ENCODE measurements at regions not wholly inside any gene's neighbourhood (a gene's known extent, or its start where the extent isn't known, plus 50 kb on each side); places are given as distances from the start of the nearest gene placed in this dataset.

DNA sequence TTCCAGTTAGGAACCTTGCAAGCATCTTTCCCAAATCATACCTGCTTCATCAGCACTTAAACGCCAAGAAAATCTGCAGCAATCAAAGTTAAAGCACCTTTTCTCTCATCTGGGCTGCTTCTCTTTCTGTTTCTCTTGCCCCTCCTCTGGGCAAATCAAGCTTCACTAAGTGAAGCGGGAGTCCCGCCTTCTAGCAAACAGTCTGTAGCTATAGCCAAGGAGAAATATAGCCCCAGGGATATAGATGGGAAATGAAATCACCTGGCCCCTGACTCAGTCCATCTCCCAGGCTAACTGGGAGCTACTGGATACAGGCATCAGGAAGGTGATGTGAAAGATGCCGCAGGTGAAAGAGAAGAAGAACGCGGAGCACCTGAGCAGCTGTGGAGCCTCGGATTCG, 481.9 kb downstream of the C6orf118 start:
- no peak overlapping the region for H3K4me3 ChIP-seq (ENCODE audit: low read depth in 1 of 2, low read length in 2 of 2)
- no peaks in the 10 kb centered on the region for H3K27me3 ChIP-seq (ENCODE audit: control insufficient read depth in 1 of 2, insufficient read depth in 2 of 2, low read length in 2 of 2)
- H3K9ac ChIP-seq (ENCODE audit: low read depth in 1 of 2, low read length in 2 of 2), result no peak overlapping the region
- H3K36me3 ChIP-seq (ENCODE audit: control insufficient read depth in 1 of 2, insufficient read depth in 2 of 2, low read length in 2 of 2), result no peaks in the 10 kb centered on the region
- peaks cover 15 to 18% of the 10 kb centered on the region in 2 donors for H3K9me3 ChIP-seq (ENCODE audit: control insufficient read depth in 1 of 2, low read length in 2 of 2)
- H3K27ac ChIP-seq (ENCODE audit: low read depth, low read length), result no peak overlapping the region
- no peaks in the 10 kb centered on the region for H3K4me1 ChIP-seq (ENCODE audit: control insufficient read depth in 1 of 2, insufficient read depth in 2 of 2, low read length in 2 of 2)

DNA sequence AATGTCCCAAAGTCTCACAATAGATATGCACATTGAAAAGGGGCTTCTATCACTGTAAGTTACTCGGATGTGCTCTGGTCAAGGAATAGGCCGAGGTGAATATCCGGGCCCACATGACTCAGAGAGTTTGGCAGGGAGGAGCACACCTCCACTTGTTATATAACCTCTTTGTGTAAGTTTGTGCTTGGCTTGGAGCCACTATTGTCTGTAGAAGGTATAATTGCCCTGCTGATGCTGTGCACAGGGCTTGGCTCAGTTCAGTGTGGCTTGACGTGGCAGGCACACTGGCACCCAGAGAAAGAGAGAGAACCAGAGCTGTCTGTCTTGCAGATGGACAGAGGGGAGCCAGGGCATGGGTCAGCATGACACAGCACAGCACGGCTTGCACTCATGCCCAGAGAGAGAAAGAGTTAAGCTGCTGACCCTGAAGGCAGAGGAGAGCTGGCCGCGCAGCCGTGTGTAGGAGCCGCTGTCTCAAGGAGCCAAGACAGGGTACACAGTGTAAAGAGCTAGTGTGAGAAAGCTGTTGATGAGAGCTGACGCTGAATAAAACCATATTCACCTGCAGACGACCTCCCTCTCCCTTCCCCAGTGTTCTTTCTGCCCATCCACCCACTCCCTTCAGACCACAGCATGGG, 482.5 kb downstream of the C6orf118 start:
- H3K9ac ChIP-seq (ENCODE audit: low read depth in 1 of 2, low read length in 2 of 2), result no peak overlapping the region
- H3K36me3 ChIP-seq (ENCODE audit: control insufficient read depth in 1 of 2, insufficient read depth in 2 of 2, low read length in 2 of 2), result no peaks in the 10 kb centered on the region
- H3K4me3 ChIP-seq (ENCODE audit: low read depth in 1 of 2, low read length in 2 of 2), result no peak overlapping the region

DNA sequence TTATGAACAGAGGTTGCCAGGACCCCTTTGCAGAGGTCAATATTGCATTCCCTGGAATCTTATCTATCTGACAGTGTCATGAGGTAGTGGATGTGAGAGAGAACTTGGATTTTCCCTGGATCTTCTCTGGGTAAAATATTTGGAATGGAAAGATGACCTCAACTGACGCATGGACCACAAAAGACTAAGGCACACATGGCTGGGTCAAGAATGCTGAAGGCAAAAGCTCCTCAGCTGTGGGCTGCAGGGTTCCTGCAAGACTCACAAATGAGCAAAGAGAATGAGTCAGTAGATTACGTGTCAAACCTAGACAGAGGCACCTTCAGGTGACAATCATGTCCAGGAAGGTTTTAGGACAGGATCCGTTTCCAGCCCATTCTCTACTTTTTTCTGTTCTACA, 484.0 kb downstream of the C6orf118 start:
- H3K4me1 ChIP-seq (ENCODE audit: control insufficient read depth in 1 of 2, insufficient read depth in 2 of 2, low read length in 2 of 2), result no peaks in the 10 kb centered on the region
- peaks cover 10 to 18% of the 10 kb centered on the region in 2 donors for H3K9me3 ChIP-seq (ENCODE audit: control insufficient read depth in 1 of 2, low read length in 2 of 2)
- H3K4me3 ChIP-seq (ENCODE audit: low read depth in 1 of 2, low read length in 2 of 2), result no peak overlapping the region
- no peaks in the 10 kb centered on the region for H3K27me3 ChIP-seq (ENCODE audit: control insufficient read depth in 1 of 2, insufficient read depth in 2 of 2, low read length in 2 of 2)
- H3K36me3 ChIP-seq (ENCODE audit: control insufficient read depth in 1 of 2, insufficient read depth in 2 of 2, low read length in 2 of 2), result no peaks in the 10 kb centered on the region
- no peak overlapping the region for H3K27ac ChIP-seq (ENCODE audit: low read depth, low read length)
- H3K9ac ChIP-seq (ENCODE audit: low read depth in 1 of 2, low read length in 2 of 2), result no peak overlapping the region

More for the DNA sequence above, 482.5 kb downstream of the C6orf118 start:
- Histone ChIP-seq H3K4me1 (ENCODE audit: control insufficient read depth in 1 of 2, insufficient read depth in 2 of 2, low read length in 2 of 2) (no peaks in the 10 kb centered on the region), H3K9me3 (ENCODE audit: control insufficient read depth in 1 of 2, low read length in 2 of 2) (peaks cover 10 to 18% of the 10 kb centered on the region in 2 donors), H3K27ac (ENCODE audit: low read depth, low read length) (no peak overlapping the region), H3K27me3 (ENCODE audit: control insufficient read depth in 1 of 2, insufficient read depth in 2 of 2, low read length in 2 of 2) (no peaks in the 10 kb centered on the region)

DNA sequence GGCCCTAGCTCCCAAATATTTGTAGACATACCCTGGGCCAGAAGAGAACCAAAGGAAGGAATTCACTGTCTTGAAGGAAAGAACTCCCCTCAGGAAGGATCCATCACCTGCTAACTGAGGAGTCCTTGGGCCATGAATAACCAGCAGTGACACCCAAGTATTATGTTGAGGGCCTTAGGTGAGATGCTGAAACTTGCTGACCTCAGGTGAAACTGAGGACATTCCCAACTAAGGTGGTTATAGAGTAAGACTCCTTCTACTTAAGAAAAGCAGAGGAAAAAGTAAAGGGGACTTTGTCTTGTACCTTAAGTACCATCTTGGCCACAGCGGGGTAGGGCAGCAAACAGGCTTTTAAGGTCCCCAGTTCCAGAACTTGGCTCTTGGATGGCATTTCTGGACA, 491.7 kb downstream of the C6orf118 start:
- no peak overlapping the region for H3K27ac ChIP-seq (ENCODE audit: low read depth, low read length)
- H3K27me3 ChIP-seq (ENCODE audit: control insufficient read depth in 1 of 2, insufficient read depth in 2 of 2, low read length in 2 of 2), result no peaks in the 10 kb centered on the region
- no peak overlapping the region for H3K9ac ChIP-seq (ENCODE audit: low read depth in 1 of 2, low read length in 2 of 2)
- H3K4me1 ChIP-seq (ENCODE audit: control insufficient read depth in 1 of 2, insufficient read depth in 2 of 2, low read length in 2 of 2), result no peaks in the 10 kb centered on the region
- H3K9me3 ChIP-seq (ENCODE audit: control insufficient read depth in 1 of 2, low read length in 2 of 2), result peaks cover 8 to 10% of the 10 kb centered on the region in 2 donors
- no peak overlapping the region for H3K4me3 ChIP-seq (ENCODE audit: low read depth in 1 of 2, low read length in 2 of 2)
- no peaks in the 10 kb centered on the region for H3K36me3 ChIP-seq (ENCODE audit: control insufficient read depth in 1 of 2, insufficient read depth in 2 of 2, low read length in 2 of 2)

DNA sequence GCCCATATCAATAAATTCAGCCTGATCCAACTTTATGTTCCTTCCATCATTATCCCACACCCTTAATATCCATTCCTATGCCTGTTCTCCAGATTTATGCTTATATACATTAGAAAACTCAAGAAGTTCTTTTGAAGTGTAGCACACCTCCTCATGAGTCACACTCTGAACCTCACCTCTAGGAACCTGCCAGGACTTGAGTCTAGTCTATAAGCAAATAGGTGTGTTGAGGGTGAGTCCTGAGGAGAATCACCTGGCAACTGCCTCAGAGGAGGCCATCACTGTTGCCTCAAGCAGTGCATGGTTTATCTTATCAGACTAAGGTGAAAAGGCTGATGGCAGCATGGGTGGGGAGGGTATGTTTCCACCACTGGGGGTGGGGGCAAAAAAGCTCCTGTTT, 496.7 kb downstream of the C6orf118 start:
- Histone ChIP-seq H3K36me3 (ENCODE audit: control insufficient read depth in 1 of 2, insufficient read depth in 2 of 2, low read length in 2 of 2) (no peaks in the 10 kb centered on the region), H3K9me3 (ENCODE audit: control insufficient read depth in 1 of 2, low read length in 2 of 2) (peaks cover 8 to 22% of the 10 kb centered on the region in 2 donors), H3K4me3 (ENCODE audit: low read depth in 1 of 2, low read length in 2 of 2) (no peak overlapping the region), H3K9ac (ENCODE audit: low read depth in 1 of 2, low read length in 2 of 2) (no peak overlapping the region), H3K4me1 (ENCODE audit: control insufficient read depth in 1 of 2, insufficient read depth in 2 of 2, low read length in 2 of 2) (no peaks in the 10 kb centered on the region), H3K27me3 (ENCODE audit: control insufficient read depth in 1 of 2, insufficient read depth in 2 of 2, low read length in 2 of 2) (no peaks in the 10 kb centered on the region), H3K27ac (ENCODE audit: low read depth, low read length) (no peak overlapping the region)

DNA sequence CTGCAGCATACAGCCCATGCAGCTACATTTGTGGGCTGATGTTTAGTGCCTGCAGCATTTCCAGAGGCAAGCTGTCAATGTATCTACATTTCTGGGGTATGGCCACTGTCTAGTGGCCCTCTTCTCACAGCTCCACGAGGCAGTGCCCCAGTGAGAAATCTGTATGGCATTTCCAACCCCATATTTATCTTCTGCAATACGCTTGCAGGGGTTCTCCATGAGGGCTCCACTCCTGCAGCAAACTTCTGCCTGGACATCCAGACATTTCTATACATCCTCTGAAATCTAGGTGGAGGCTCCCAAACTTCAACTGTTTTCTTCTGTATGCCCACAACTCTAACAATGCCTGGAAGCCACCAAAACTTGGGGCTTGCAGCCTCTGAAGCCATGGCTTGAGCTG, 502.3 kb downstream of the C6orf118 start:
- H3K27me3 ChIP-seq (ENCODE audit: control insufficient read depth in 1 of 2, insufficient read depth in 2 of 2, low read length in 2 of 2), result no peaks in the 10 kb centered on the region
- peaks cover 6 to 25% of the 10 kb centered on the region in 2 donors for H3K9me3 ChIP-seq (ENCODE audit: control insufficient read depth in 1 of 2, low read length in 2 of 2)
- H3K4me3 ChIP-seq (ENCODE audit: low read depth in 1 of 2, low read length in 2 of 2), result no peak overlapping the region
- H3K9ac ChIP-seq (ENCODE audit: low read depth in 1 of 2, low read length in 2 of 2), result no peak overlapping the region
- no peaks in the 10 kb centered on the region for H3K36me3 ChIP-seq (ENCODE audit: control insufficient read depth in 1 of 2, insufficient read depth in 2 of 2, low read length in 2 of 2)
- no peaks in the 10 kb centered on the region for H3K4me1 ChIP-seq (ENCODE audit: control insufficient read depth in 1 of 2, insufficient read depth in 2 of 2, low read length in 2 of 2)
- H3K27ac ChIP-seq (ENCODE audit: low read depth, low read length), result no peak overlapping the region

DNA sequence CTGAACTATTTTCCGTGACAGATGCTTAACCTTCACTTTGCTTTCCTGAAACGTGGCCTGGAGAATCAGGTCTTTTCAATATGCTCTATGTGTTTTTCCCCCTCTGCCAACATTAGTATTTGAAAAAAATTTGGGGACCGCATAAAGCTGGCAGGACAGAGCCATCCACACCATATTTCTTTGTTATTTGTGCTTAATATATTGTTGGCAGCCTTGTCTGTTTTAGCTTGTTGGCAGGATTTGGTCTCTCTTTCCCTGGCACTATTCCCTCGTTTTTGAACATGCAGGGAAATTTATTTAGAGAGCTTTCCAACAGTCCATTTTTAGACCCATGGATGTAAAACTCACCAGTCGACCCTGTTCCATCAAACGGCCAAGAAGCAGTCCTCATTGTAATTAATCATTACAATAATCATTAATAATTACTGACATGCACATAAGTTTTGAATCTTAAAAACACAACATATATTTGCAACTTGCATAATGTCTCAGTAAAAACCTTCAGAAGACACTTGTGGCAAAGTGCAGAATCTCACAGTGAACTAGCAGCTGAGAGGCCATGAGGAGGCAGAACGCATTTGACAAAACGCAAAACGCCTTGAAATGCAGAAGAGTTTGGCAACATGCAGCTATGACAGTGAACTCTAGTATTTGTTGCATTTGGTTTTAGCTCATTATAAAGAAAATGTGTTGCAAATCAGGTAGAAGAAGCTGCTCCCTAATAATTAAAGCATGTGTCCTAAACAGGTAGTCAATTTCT, 514.2 kb downstream of the C6orf118 start:
- Histone ChIP-seq H3K27me3 (ENCODE audit: control insufficient read depth in 1 of 2, insufficient read depth in 2 of 2, low read length in 2 of 2) (no peaks in the 10 kb centered on the region), H3K9me3 (ENCODE audit: control insufficient read depth in 1 of 2, low read length in 2 of 2) (peaks cover 10 to 16% of the 10 kb centered on the region in 2 donors), H3K9ac (ENCODE audit: low read depth in 1 of 2, low read length in 2 of 2) (no peak overlapping the region), H3K4me1 (ENCODE audit: control insufficient read depth in 1 of 2, insufficient read depth in 2 of 2, low read length in 2 of 2) (no peaks in the 10 kb centered on the region), H3K36me3 (ENCODE audit: control insufficient read depth in 1 of 2, insufficient read depth in 2 of 2, low read length in 2 of 2) (no peaks in the 10 kb centered on the region), H3K4me3 (ENCODE audit: low read depth in 1 of 2, low read length in 2 of 2) (no peak overlapping the region), H3K27ac (ENCODE audit: low read depth, low read length) (no peak overlapping the region)

DNA sequence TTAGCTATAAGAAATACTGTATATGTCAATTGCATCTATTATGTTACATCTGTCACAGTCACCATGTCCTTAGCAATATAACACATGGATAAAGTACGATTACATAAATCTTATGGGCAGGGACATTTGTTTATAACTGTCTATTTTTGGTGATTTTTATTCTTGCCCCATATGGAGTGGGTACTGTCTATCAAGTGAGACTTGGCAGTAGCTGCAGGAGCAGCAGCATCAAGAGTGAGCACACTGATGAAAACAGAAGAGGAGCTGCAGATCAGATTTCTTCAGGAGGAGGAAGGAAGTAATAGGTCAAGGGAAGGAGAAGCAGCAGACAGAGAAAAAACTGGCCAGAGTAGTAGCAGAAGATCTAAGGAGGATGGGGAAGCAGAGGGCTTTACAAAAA, 516.7 kb downstream of the C6orf118 start:
- peaks cover 10 to 17% of the 10 kb centered on the region in 2 donors for H3K9me3 ChIP-seq (ENCODE audit: control insufficient read depth in 1 of 2, low read length in 2 of 2)
- no peak overlapping the region for H3K27ac ChIP-seq (ENCODE audit: low read depth, low read length)
- H3K27me3 ChIP-seq (ENCODE audit: control insufficient read depth in 1 of 2, insufficient read depth in 2 of 2, low read length in 2 of 2), result no peaks in the 10 kb centered on the region
- no peaks in the 10 kb centered on the region for H3K36me3 ChIP-seq (ENCODE audit: control insufficient read depth in 1 of 2, insufficient read depth in 2 of 2, low read length in 2 of 2)
- no peak overlapping the region for H3K9ac ChIP-seq (ENCODE audit: low read depth in 1 of 2, low read length in 2 of 2)
- H3K4me1 ChIP-seq (ENCODE audit: control insufficient read depth in 1 of 2, insufficient read depth in 2 of 2, low read length in 2 of 2), result no peaks in the 10 kb centered on the region
- no peak overlapping the region for H3K4me3 ChIP-seq (ENCODE audit: low read depth in 1 of 2, low read length in 2 of 2)

DNA sequence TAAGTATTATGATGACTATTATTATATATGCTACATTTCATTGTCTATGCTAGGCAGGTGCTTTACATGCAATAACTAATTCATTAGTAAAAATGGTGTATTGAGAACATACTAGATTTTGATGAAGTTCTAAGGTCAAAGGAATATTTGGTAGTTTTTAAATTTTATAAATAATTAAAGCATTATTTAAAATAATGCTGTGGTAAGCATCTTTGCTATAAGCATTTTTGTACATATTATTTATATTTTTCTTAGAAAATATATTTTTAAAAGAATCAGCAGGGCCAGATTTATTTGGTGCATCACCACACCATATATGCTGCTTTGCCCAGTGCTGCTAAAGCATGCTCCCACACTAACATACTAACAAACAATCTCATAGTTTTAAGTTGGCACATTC, 517.9 kb downstream of the C6orf118 start:
- H3K9me3 ChIP-seq (ENCODE audit: control insufficient read depth in 1 of 2, low read length in 2 of 2), result peaks cover 6 to 17% of the 10 kb centered on the region in 2 donors
- H3K27me3 ChIP-seq (ENCODE audit: control insufficient read depth in 1 of 2, insufficient read depth in 2 of 2, low read length in 2 of 2), result no peaks in the 10 kb centered on the region
- no peak overlapping the region for H3K27ac ChIP-seq (ENCODE audit: low read depth, low read length)
- no peak overlapping the region for H3K9ac ChIP-seq (ENCODE audit: low read depth in 1 of 2, low read length in 2 of 2)
- H3K4me3 ChIP-seq (ENCODE audit: low read depth in 1 of 2, low read length in 2 of 2), result no peak overlapping the region
- no peaks in the 10 kb centered on the region for H3K4me1 ChIP-seq (ENCODE audit: control insufficient read depth in 1 of 2, insufficient read depth in 2 of 2, low read length in 2 of 2)
- H3K36me3 ChIP-seq (ENCODE audit: control insufficient read depth in 1 of 2, insufficient read depth in 2 of 2, low read length in 2 of 2), result no peaks in the 10 kb centered on the region

DNA sequence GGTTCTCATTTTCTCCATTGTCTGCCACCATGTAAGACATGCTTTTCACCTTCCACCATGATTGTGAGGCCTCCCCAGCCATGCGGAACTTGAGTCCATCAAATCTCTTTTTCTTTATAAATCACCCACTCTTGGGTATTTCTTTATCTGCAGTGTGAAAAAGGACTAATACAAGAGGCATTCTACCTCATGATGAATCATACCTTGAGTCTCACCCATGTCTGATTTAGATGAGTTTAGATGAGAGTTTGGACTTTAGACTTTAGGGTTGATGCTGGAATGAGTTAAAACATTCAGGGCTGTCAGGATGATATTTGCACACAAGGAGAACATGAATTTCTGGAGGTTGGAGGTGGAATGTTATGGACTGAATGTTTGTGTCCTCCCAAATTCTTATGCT, 545.6 kb downstream of the C6orf118 start:
- Histone ChIP-seq H3K9ac (ENCODE audit: low read depth in 1 of 2, low read length in 2 of 2) (no peak overlapping the region), H3K27me3 (ENCODE audit: control insufficient read depth in 1 of 2, insufficient read depth in 2 of 2, low read length in 2 of 2) (no peaks in the 10 kb centered on the region)

More for the DNA sequence above, 545.6 kb downstream of the C6orf118 start:
- Histone ChIP-seq H3K4me1 (ENCODE audit: control insufficient read depth in 1 of 2, insufficient read depth in 2 of 2, low read length in 2 of 2) (no peaks in the 10 kb centered on the region), H3K36me3 (ENCODE audit: control insufficient read depth in 1 of 2, insufficient read depth in 2 of 2, low read length in 2 of 2) (no peaks in the 10 kb centered on the region), H3K27ac (ENCODE audit: low read depth, low read length) (no peak overlapping the region), H3K9me3 (ENCODE audit: control insufficient read depth in 1 of 2, low read length in 2 of 2) (peaks cover 9 to 12% of the 10 kb centered on the region in 2 donors), H3K4me3 (ENCODE audit: low read depth in 1 of 2, low read length in 2 of 2) (no peak overlapping the region)
